ENCODE measurements at regions not wholly inside any gene's neighbourhood (a gene's known extent, or its start where the extent isn't known, plus 50 kb on each side); places are given as distances from the start of the nearest gene placed in this dataset.

DNA sequence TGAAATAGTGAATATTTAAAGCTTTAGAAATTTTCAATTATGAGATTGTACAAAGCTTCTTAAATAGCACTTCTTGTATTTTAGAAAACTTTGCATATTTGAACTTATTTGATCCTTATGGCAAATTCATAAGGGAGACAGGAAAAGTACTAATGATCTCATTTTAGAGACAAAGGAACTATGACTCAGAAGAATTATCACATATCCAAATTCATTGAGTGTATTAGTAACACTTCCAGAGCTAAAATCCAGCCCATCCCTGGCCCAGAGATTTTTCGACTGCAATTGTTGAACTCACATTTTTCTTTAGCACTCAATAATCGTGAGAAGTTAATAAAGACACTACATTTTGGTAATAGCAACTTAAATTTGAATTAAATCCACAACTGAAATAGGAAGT, 704.3 kb downstream of the EPM2A start:
- no peaks in the 10 kb centered on the region for H3K36me3 ChIP-seq (ENCODE audit: control insufficient read depth, insufficient read depth, low read length)
- no peaks in the 10 kb centered on the region for H3K9me3 ChIP-seq (ENCODE audit: control insufficient read depth, insufficient read depth, low read length)
- no peak overlapping the region for H3K9ac ChIP-seq (ENCODE audit: low read depth, low read length)

GRCh38 chr6:145031962-145032361, 703.4 kb downstream of the EPM2A start:
- no peaks in the 10 kb centered on the region for H3K27me3 ChIP-seq (ENCODE audit: control insufficient read depth, insufficient read depth, low read length)

More for the DNA sequence above, 704.3 kb downstream of the EPM2A start:
- H3K27me3 ChIP-seq (ENCODE audit: control insufficient read depth, insufficient read depth, low read length), result no peaks in the 10 kb centered on the region
- no peak overlapping the region for H3K4me3 ChIP-seq (ENCODE audit: low read depth, low read length)
- no peaks in the 10 kb centered on the region for H3K4me1 ChIP-seq (ENCODE audit: control insufficient read depth, insufficient read depth, low read length)

DNA sequence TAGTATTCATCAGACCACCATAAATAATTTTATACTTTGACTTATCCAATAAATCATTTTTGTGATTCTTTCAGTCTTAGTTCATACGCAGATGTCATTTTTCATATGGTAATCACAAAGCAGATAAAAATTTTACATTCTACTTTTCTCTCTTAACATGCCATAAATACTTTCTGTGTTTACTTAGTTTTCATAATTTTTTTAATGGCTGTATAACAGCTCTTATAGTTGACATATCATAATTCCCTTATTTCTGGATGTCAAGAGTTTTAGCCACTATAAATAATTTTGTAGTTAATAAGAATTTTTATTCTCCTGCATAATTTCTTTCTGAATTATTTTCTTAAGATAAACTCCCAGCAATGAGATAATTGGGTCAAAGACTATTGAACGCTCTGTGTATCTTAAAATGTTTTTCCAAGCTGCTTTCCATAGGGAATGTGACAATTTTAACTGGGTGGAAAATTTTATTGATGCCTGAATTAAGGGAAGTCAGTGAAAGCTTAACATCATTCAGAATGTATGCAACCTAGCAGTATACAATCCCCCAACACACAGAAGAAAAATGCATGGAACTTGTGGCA, 702.7 kb downstream of the EPM2A start:
- Histone ChIP-seq H3K9me3 (ENCODE audit: control insufficient read depth, insufficient read depth, low read length) (no peaks in the 10 kb centered on the region), H3K4me3 (ENCODE audit: low read depth, low read length) (no peak overlapping the region), H3K4me1 (ENCODE audit: control insufficient read depth, insufficient read depth, low read length) (no peaks in the 10 kb centered on the region), H3K36me3 (ENCODE audit: control insufficient read depth, insufficient read depth, low read length) (no peaks in the 10 kb centered on the region), H3K9ac (ENCODE audit: low read depth, low read length) (no peak overlapping the region), H3K27me3 (ENCODE audit: control insufficient read depth, insufficient read depth, low read length) (no peaks in the 10 kb centered on the region)

More at GRCh38 chr6:145031962-145032361, 703.4 kb downstream of the EPM2A start:
- Histone ChIP-seq H3K4me3 (ENCODE audit: low read depth, low read length) (no peak overlapping the region), H3K36me3 (ENCODE audit: control insufficient read depth, insufficient read depth, low read length) (no peaks in the 10 kb centered on the region), H3K9ac (ENCODE audit: low read depth, low read length) (no peak overlapping the region), H3K9me3 (ENCODE audit: control insufficient read depth, insufficient read depth, low read length) (no peaks in the 10 kb centered on the region), H3K4me1 (ENCODE audit: control insufficient read depth, insufficient read depth, low read length) (no peaks in the 10 kb centered on the region)

DNA sequence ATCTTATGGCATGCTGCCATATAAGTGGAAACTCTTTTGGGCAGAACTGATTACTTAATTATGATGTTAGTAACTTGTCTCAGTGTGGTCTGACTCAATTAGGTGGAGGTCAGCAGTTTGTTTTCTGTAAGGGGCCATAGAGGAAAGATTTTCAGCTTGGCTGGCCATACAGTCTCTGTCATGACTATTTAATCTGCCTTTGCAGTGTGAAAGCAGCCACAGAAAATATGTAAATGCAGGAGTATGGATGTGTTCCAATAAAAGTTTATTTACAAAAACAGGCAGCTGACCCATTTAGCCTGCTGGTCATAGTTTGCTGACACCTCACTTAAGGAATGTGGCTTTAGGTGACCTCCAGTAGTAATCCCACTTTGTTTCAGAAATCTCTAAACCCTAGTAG, 700.7 kb downstream of the EPM2A start:
- Histone ChIP-seq H3K4me1 (ENCODE audit: control insufficient read depth, insufficient read depth, low read length) (no peaks in the 10 kb centered on the region), H3K9ac (ENCODE audit: low read depth, low read length) (no peak overlapping the region)

DNA sequence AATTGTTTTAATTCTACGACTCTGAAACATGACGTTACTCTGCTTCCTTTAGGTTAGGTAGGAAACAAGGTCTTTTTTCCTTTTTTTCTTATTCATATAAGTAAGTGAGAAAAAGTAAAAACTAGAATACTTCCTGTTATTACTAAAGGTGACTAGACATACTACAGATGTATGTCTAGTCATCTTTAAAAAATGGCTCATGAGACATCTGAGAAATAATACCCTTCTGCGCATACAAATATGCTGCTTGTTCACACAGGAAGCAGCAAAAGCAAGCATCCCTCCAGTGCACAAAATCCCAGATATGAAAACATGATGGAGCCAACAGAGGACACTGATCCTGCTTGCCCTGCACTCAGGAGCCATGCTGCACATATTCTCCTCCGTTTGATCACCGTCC, 699.1 kb downstream of the EPM2A start:
- no peak overlapping the region for H3K9ac ChIP-seq (ENCODE audit: low read depth, low read length)
- no peaks in the 10 kb centered on the region for H3K27me3 ChIP-seq (ENCODE audit: control insufficient read depth, insufficient read depth, low read length)
- H3K36me3 ChIP-seq (ENCODE audit: control insufficient read depth, insufficient read depth, low read length), result no peaks in the 10 kb centered on the region
- no peak overlapping the region for H3K4me3 ChIP-seq (ENCODE audit: low read depth, low read length)
- H3K4me1 ChIP-seq (ENCODE audit: control insufficient read depth, insufficient read depth, low read length), result no peaks in the 10 kb centered on the region
- no peaks in the 10 kb centered on the region for H3K9me3 ChIP-seq (ENCODE audit: control insufficient read depth, insufficient read depth, low read length)

More for the DNA sequence above, 700.7 kb downstream of the EPM2A start:
- Histone ChIP-seq H3K27me3 (ENCODE audit: control insufficient read depth, insufficient read depth, low read length) (no peaks in the 10 kb centered on the region), H3K36me3 (ENCODE audit: control insufficient read depth, insufficient read depth, low read length) (no peaks in the 10 kb centered on the region), H3K9me3 (ENCODE audit: control insufficient read depth, insufficient read depth, low read length) (no peaks in the 10 kb centered on the region), H3K4me3 (ENCODE audit: low read depth, low read length) (no peak overlapping the region)

DNA sequence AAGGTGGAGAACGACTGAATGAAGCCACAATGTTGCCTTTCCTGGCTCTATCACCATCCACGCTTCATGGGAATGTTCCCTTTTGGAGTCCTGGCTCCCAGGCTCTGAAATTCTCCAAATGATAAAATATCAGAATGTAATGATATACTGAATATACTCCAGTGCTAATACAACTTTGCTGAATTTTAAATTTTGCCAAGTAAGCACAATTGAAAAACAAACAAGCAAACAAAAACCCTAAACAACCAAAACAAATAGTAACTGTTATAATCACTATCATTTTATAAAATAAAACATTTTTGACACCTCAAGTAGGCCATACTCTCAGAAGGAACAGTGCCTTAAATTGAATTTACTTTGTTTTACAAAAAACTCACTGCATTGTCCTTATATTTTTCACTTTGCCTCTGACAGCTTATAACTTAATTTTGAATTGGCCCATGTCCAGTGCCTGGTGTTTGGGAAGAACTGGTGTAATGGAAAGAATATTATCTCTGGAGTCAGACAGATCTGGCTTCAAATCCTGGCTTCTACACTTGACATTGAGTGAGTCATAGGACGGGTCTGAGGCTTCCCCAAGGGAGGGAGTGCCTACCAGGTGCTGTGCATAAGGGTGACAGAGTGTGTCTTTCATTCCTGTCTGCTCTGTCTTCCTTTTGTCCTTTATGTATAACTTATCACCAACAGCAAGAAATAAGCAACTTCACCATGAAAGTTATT, 698.3 kb downstream of the EPM2A start:
- Histone ChIP-seq H3K4me3 (ENCODE audit: low read depth, low read length) (no peak overlapping the region), H3K27me3 (ENCODE audit: control insufficient read depth, insufficient read depth, low read length) (no peaks in the 10 kb centered on the region), H3K4me1 (ENCODE audit: control insufficient read depth, insufficient read depth, low read length) (no peaks in the 10 kb centered on the region), H3K9ac (ENCODE audit: low read depth, low read length) (no peak overlapping the region), H3K9me3 (ENCODE audit: control insufficient read depth, insufficient read depth, low read length) (no peaks in the 10 kb centered on the region), H3K36me3 (ENCODE audit: control insufficient read depth, insufficient read depth, low read length) (no peaks in the 10 kb centered on the region)

- no peak overlapping the region for H3K4me3 ChIP-seq (ENCODE audit: low read depth, low read length)
- H3K9me3 ChIP-seq (ENCODE audit: control insufficient read depth, insufficient read depth, low read length), result no peaks in the 10 kb centered on the region
- no peak overlapping the region for H3K9ac ChIP-seq (ENCODE audit: low read depth, low read length)
- no peaks in the 10 kb centered on the region for H3K36me3 ChIP-seq (ENCODE audit: control insufficient read depth, insufficient read depth, low read length)
- peaks cover 2% of the 10 kb centered on the region for H3K4me1 ChIP-seq (ENCODE audit: control insufficient read depth, insufficient read depth, low read length)
- H3K27me3 ChIP-seq (ENCODE audit: control insufficient read depth, insufficient read depth, low read length), result no peaks in the 10 kb centered on the region
Measured at GRCh38 chr6:145042559-145042958, 692.8 kb downstream of the EPM2A start.

GRCh38 chr6:145043926-145044500, 691.3 kb downstream of the EPM2A start:
- no peak overlapping the region for H3K4me3 ChIP-seq (ENCODE audit: low read depth, low read length)
- H3K9me3 ChIP-seq (ENCODE audit: control insufficient read depth, insufficient read depth, low read length), result no peaks in the 10 kb centered on the region
- H3K27me3 ChIP-seq (ENCODE audit: control insufficient read depth, insufficient read depth, low read length), result no peaks in the 10 kb centered on the region
- H3K36me3 ChIP-seq (ENCODE audit: control insufficient read depth, insufficient read depth, low read length), result no peaks in the 10 kb centered on the region
- H3K9ac ChIP-seq (ENCODE audit: low read depth, low read length), result no peak overlapping the region
- H3K4me1 ChIP-seq (ENCODE audit: control insufficient read depth, insufficient read depth, low read length), result peaks cover 2% of the 10 kb centered on the region

DNA sequence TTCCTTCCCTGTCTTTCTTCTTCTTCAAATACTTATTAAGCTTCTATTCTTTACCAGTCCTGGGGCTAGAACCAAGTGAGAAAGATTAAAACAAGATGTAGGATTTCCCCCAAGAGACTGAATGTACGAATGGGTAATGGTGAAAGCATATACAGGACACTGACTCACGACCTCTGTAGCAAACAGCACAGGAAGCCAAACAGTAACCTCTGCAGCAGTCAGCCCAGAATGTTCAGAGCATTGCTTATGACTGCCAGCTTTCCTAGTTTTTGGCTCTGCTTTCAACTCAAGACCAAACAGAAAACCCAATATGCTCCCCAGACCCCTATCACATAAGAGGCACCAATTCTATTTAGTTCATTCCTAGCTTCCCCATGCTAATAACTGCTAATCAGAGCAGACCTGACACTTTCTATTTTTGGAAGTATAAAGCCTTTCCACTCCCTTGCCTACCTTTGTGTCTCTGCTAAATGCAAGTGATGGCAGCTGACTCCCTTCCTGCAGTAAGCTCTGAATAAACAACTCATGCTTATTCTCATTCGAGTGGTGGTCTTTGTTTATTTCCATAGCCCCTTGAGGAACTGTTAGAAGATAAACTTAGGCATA, 690.6 kb downstream of the EPM2A start:
- no peak overlapping the region for H3K4me3 ChIP-seq (ENCODE audit: low read depth, low read length)
- no peaks in the 10 kb centered on the region for H3K9me3 ChIP-seq (ENCODE audit: control insufficient read depth, insufficient read depth, low read length)
- peaks cover 2% of the 10 kb centered on the region for H3K4me1 ChIP-seq (ENCODE audit: control insufficient read depth, insufficient read depth, low read length)
- no peaks in the 10 kb centered on the region for H3K36me3 ChIP-seq (ENCODE audit: control insufficient read depth, insufficient read depth, low read length)
- no peak overlapping the region for H3K9ac ChIP-seq (ENCODE audit: low read depth, low read length)
- H3K27me3 ChIP-seq (ENCODE audit: control insufficient read depth, insufficient read depth, low read length), result no peaks in the 10 kb centered on the region

- Histone ChIP-seq H3K4me1 (ENCODE audit: control insufficient read depth, insufficient read depth, low read length) (peaks cover 2% of the 10 kb centered on the region), H3K9me3 (ENCODE audit: control insufficient read depth, insufficient read depth, low read length) (no peaks in the 10 kb centered on the region), H3K36me3 (ENCODE audit: control insufficient read depth, insufficient read depth, low read length) (no peaks in the 10 kb centered on the region), H3K27me3 (ENCODE audit: control insufficient read depth, insufficient read depth, low read length) (no peaks in the 10 kb centered on the region), H3K4me3 (ENCODE audit: low read depth, low read length) (no peak overlapping the region), H3K9ac (ENCODE audit: low read depth, low read length) (no peak overlapping the region)
Measured at GRCh38 chr6:145045582-145045981, 689.7 kb downstream of the EPM2A start.

- Histone ChIP-seq H3K4me1 (ENCODE audit: control insufficient read depth, insufficient read depth, low read length) (peaks cover 2% of the 10 kb centered on the region), H3K27me3 (ENCODE audit: control insufficient read depth, insufficient read depth, low read length) (no peaks in the 10 kb centered on the region), H3K9me3 (ENCODE audit: control insufficient read depth, insufficient read depth, low read length) (no peaks in the 10 kb centered on the region), H3K4me3 (ENCODE audit: low read depth, low read length) (no peak overlapping the region), H3K36me3 (ENCODE audit: control insufficient read depth, insufficient read depth, low read length) (no peaks in the 10 kb centered on the region), H3K9ac (ENCODE audit: low read depth, low read length) (no peak overlapping the region)
Measured at GRCh38 chr6:145047891-145048290, 687.4 kb downstream of the EPM2A start.

GRCh38 chr6:145051661-145052060, 683.7 kb downstream of the EPM2A start:
- no peaks in the 10 kb centered on the region for H3K9me3 ChIP-seq (ENCODE audit: control insufficient read depth, insufficient read depth, low read length)
- H3K9ac ChIP-seq (ENCODE audit: low read depth, low read length), result no peak overlapping the region

More at GRCh38 chr6:145051661-145052060, 683.7 kb downstream of the EPM2A start:
- Histone ChIP-seq H3K36me3 (ENCODE audit: control insufficient read depth, insufficient read depth, low read length) (no peaks in the 10 kb centered on the region), H3K27me3 (ENCODE audit: control insufficient read depth, insufficient read depth, low read length) (no peaks in the 10 kb centered on the region), H3K4me1 (ENCODE audit: control insufficient read depth, insufficient read depth, low read length) (no peaks in the 10 kb centered on the region), H3K4me3 (ENCODE audit: low read depth, low read length) (no peak overlapping the region)
